ENCODE measurements at regions not wholly inside any gene's neighbourhood (a gene's known extent, or its start where the extent isn't known, plus 50 kb on each side); places are given as distances from the start of the nearest gene placed in this dataset.

- H3K4me3 ChIP-seq (ENCODE audit: low read length), result no peak overlapping the region
- no peak for TF ChIP-seq CTCF (conservative IDR thresholded peaks at IDR 0.05; ENCODE audit: low read length)
- no peak for DNase-seq (ENCODE audit: low read depth)
Measured at GRCh38 chr20:40956542-40957264, 71.9 kb upstream of the TOP1 start.

- no peak for TF ChIP-seq CTCF (conservative IDR thresholded peaks at IDR 0.05; ENCODE audit: low read length)
- no peak overlapping the region for H3K4me3 ChIP-seq (ENCODE audit: low read length)
- no peak for DNase-seq (ENCODE audit: low read depth)
Measured at GRCh38 chr20:40957265-40957760, 71.3 kb upstream of the TOP1 start.

- H3K4me3 ChIP-seq (ENCODE audit: low read length), result no peak overlapping the region
- no peak for TF ChIP-seq CTCF (conservative IDR thresholded peaks at IDR 0.05; ENCODE audit: low read length)
- no peak for DNase-seq (ENCODE audit: low read depth)
Measured at GRCh38 chr20:40958598-40958997, 70.0 kb upstream of the TOP1 start.

- DNase-seq (ENCODE audit: low read depth), result no peak
- H3K4me3 ChIP-seq (ENCODE audit: low read length), result no peak overlapping the region
- no peak for TF ChIP-seq CTCF (conservative IDR thresholded peaks at IDR 0.05; ENCODE audit: low read length)
Measured at GRCh38 chr20:40959325-40960092, 69.1 kb upstream of the TOP1 start.

- no peak for TF ChIP-seq CTCF (conservative IDR thresholded peaks at IDR 0.05; ENCODE audit: low read length)
- DNase-seq (ENCODE audit: low read depth), result no peak
- H3K4me3 ChIP-seq (ENCODE audit: low read length), result no peak overlapping the region
Measured at GRCh38 chr20:40960101-40960500, 68.5 kb upstream of the TOP1 start.

GRCh38 chr20:40960521-40960956, 68.1 kb upstream of the TOP1 start:
- peak; percentile 61 for DNase-seq (ENCODE audit: low read depth)
- no peak for TF ChIP-seq CTCF (conservative IDR thresholded peaks at IDR 0.05; ENCODE audit: low read length)
- H3K4me3 ChIP-seq (ENCODE audit: low read length), result no peak overlapping the region

GRCh38 chr20:40961176-40961575, 67.4 kb upstream of the TOP1 start:
- no peak overlapping the region for H3K4me3 ChIP-seq (ENCODE audit: low read length)
- no peak for TF ChIP-seq CTCF (conservative IDR thresholded peaks at IDR 0.05; ENCODE audit: low read length)
- no peak for DNase-seq (ENCODE audit: low read depth)

Measured in AG10803 (cell line).